ENCODE measurements at regions not wholly inside any gene's neighbourhood (a gene's known extent, or its start where the extent isn't known, plus 50 kb on each side); places are given as distances from the start of the nearest gene placed in this dataset.
A peak's percentile ranks its signal among the peaks of the same experiment; 100 is the strongest.

GRCh38 chr12:124517260-124518050 is 50.0 kb downstream of the NCOR2 start:
- Histone ChIP-seq H3K9ac (ENCODE audit: low read length) (peak overlapping the region; percentile 3), H3K4me1 (ENCODE audit: control insufficient read depth, insufficient read depth, low read length) (peaks cover 56% of the 10 kb centered on the region), H3K27me3 (ENCODE audit: control insufficient read depth, insufficient read depth, low read length) (no peaks in the 10 kb centered on the region), H3K9me3 (ENCODE audit: control insufficient read depth, insufficient read depth, low read depth, low read length) (no peaks in the 10 kb centered on the region), H3K4me3 (ENCODE audit: low read depth, low read length) (no peak overlapping the region), H3K27ac (ENCODE audit: low read depth, low read length) (peak overlapping the region; percentile 30; the same call in 1 of the 2 replicates), H3K36me3 (ENCODE audit: control insufficient read depth, insufficient read depth, low read length) (peaks cover 7% of the 10 kb centered on the region)

GRCh38 chr12:124516850-124517249 is 50.6 kb downstream of the NCOR2 start:
- no peak overlapping the region for H3K4me3 ChIP-seq (ENCODE audit: low read depth, low read length)
- H3K36me3 ChIP-seq (ENCODE audit: control insufficient read depth, insufficient read depth, low read length), result peaks cover 7% of the 10 kb centered on the region
- no peak overlapping the region for H3K27ac ChIP-seq (ENCODE audit: low read depth, low read length)
- H3K27me3 ChIP-seq (ENCODE audit: control insufficient read depth, insufficient read depth, low read length), result no peaks in the 10 kb centered on the region
- H3K9ac ChIP-seq (ENCODE audit: low read length), result peak overlapping the region; percentile 3
- H3K9me3 ChIP-seq (ENCODE audit: control insufficient read depth, insufficient read depth, low read depth, low read length), result no peaks in the 10 kb centered on the region
- H3K4me1 ChIP-seq (ENCODE audit: control insufficient read depth, insufficient read depth, low read length), result peaks cover 61% of the 10 kb centered on the region

- Histone ChIP-seq H3K27ac (ENCODE audit: low read depth, low read length) (peak overlapping the region; percentile 16; the same call in 1 of the 2 replicates), H3K27me3 (ENCODE audit: control insufficient read depth, insufficient read depth, low read length) (no peaks in the 10 kb centered on the region), H3K4me3 (ENCODE audit: low read depth, low read length) (no peak overlapping the region), H3K9me3 (ENCODE audit: control insufficient read depth, insufficient read depth, low read depth, low read length) (no peaks in the 10 kb centered on the region), H3K9ac (ENCODE audit: low read length) (no peak overlapping the region), H3K36me3 (ENCODE audit: control insufficient read depth, insufficient read depth, low read length) (peaks cover 4% of the 10 kb centered on the region), H3K4me1 (ENCODE audit: control insufficient read depth, insufficient read depth, low read length) (peaks cover 57% of the 10 kb centered on the region)
These were observed 51.4 kb downstream of the NCOR2 start for GRCh38 chr12:124515981-124516380.

GRCh38 chr12:124514996-124515932 is 52.1 kb downstream of the NCOR2 start:
- Histone ChIP-seq H3K9ac (ENCODE audit: low read length) (no peak overlapping the region), H3K4me3 (ENCODE audit: low read depth, low read length) (no peak overlapping the region), H3K9me3 (ENCODE audit: control insufficient read depth, insufficient read depth, low read depth, low read length) (no peaks in the 10 kb centered on the region), H3K27ac (ENCODE audit: low read depth, low read length) (no peak overlapping the region), H3K27me3 (ENCODE audit: control insufficient read depth, insufficient read depth, low read length) (no peaks in the 10 kb centered on the region), H3K4me1 (ENCODE audit: control insufficient read depth, insufficient read depth, low read length) (peaks cover 58% of the 10 kb centered on the region), H3K36me3 (ENCODE audit: control insufficient read depth, insufficient read depth, low read length) (peaks cover 4% of the 10 kb centered on the region)

GRCh38 chr12:124514145-124514995 is 53.0 kb downstream of the NCOR2 start:
- Histone ChIP-seq H3K27ac (ENCODE audit: low read depth, low read length) (no peak overlapping the region), H3K4me1 (ENCODE audit: control insufficient read depth, insufficient read depth, low read length) (peaks cover 62% of the 10 kb centered on the region), H3K27me3 (ENCODE audit: control insufficient read depth, insufficient read depth, low read length) (no peaks in the 10 kb centered on the region), H3K4me3 (ENCODE audit: low read depth, low read length) (no peak overlapping the region), H3K9ac (ENCODE audit: low read length) (no peak overlapping the region), H3K9me3 (ENCODE audit: control insufficient read depth, insufficient read depth, low read depth, low read length) (no peaks in the 10 kb centered on the region), H3K36me3 (ENCODE audit: control insufficient read depth, insufficient read depth, low read length) (peaks cover 4% of the 10 kb centered on the region)

- H3K9me3 ChIP-seq (ENCODE audit: control insufficient read depth, insufficient read depth, low read depth, low read length), result no peaks in the 10 kb centered on the region
- H3K4me3 ChIP-seq (ENCODE audit: low read depth, low read length), result peak overlapping the region; percentile 32; the same call in 1 of the 2 replicates
- peaks cover 62% of the 10 kb centered on the region for H3K4me1 ChIP-seq (ENCODE audit: control insufficient read depth, insufficient read depth, low read length)
- peak overlapping the region; percentile 79 for H3K9ac ChIP-seq (ENCODE audit: low read length)
- peaks cover 4% of the 10 kb centered on the region for H3K36me3 ChIP-seq (ENCODE audit: control insufficient read depth, insufficient read depth, low read length)
- H3K27me3 ChIP-seq (ENCODE audit: control insufficient read depth, insufficient read depth, low read length), result no peaks in the 10 kb centered on the region
- H3K27ac ChIP-seq (ENCODE audit: low read depth, low read length), result peak overlapping the region; percentile 84; the same call in 1 of the 2 replicates
These were observed 54.0 kb downstream of the NCOR2 start for GRCh38 chr12:124513297-124513867.

GRCh38 chr12:124512667-124513296 is 54.6 kb downstream of the NCOR2 start:
- Histone ChIP-seq H3K36me3 (ENCODE audit: control insufficient read depth, insufficient read depth, low read length) (peaks cover 4% of the 10 kb centered on the region), H3K9me3 (ENCODE audit: control insufficient read depth, insufficient read depth, low read depth, low read length) (no peaks in the 10 kb centered on the region), H3K27me3 (ENCODE audit: control insufficient read depth, insufficient read depth, low read length) (no peaks in the 10 kb centered on the region), H3K4me1 (ENCODE audit: control insufficient read depth, insufficient read depth, low read length) (peaks cover 63% of the 10 kb centered on the region), H3K4me3 (ENCODE audit: low read depth, low read length) (peak overlapping the region; percentile 32; the same call in 1 of the 2 replicates), H3K9ac (ENCODE audit: low read length) (peak overlapping the region; percentile 79), H3K27ac (ENCODE audit: low read depth, low read length) (peak overlapping the region; percentile 84)

GRCh38 chr12:124511259-124511985 is 56.0 kb downstream of the NCOR2 start:
- peaks cover 66% of the 10 kb centered on the region for H3K4me1 ChIP-seq (ENCODE audit: control insufficient read depth, insufficient read depth, low read length)
- no peaks in the 10 kb centered on the region for H3K9me3 ChIP-seq (ENCODE audit: control insufficient read depth, insufficient read depth, low read depth, low read length)
- H3K36me3 ChIP-seq (ENCODE audit: control insufficient read depth, insufficient read depth, low read length), result peaks cover 4% of the 10 kb centered on the region
- no peak overlapping the region for H3K4me3 ChIP-seq (ENCODE audit: low read depth, low read length)
- no peak overlapping the region for H3K9ac ChIP-seq (ENCODE audit: low read length)
- H3K27me3 ChIP-seq (ENCODE audit: control insufficient read depth, insufficient read depth, low read length), result no peaks in the 10 kb centered on the region
- no peak overlapping the region for H3K27ac ChIP-seq (ENCODE audit: low read depth, low read length)

GRCh38 chr12:124510301-124510970 is 57.0 kb downstream of the NCOR2 start:
- Histone ChIP-seq H3K4me1 (ENCODE audit: control insufficient read depth, insufficient read depth, low read length) (peaks cover 76% of the 10 kb centered on the region), H3K27ac (ENCODE audit: low read depth, low read length) (0 out of 2 replicates have a peak overlapping the region, but pooled peaks have one; percentile 12), H3K27me3 (ENCODE audit: control insufficient read depth, insufficient read depth, low read length) (no peaks in the 10 kb centered on the region), H3K4me3 (ENCODE audit: low read depth, low read length) (no peak overlapping the region), H3K36me3 (ENCODE audit: control insufficient read depth, insufficient read depth, low read length) (peaks cover 2% of the 10 kb centered on the region), H3K9me3 (ENCODE audit: control insufficient read depth, insufficient read depth, low read depth, low read length) (no peaks in the 10 kb centered on the region), H3K9ac (ENCODE audit: low read length) (no peak overlapping the region)
